Endothelial cell of umbilical vein (primary cell): ENCODE measurements at regions not wholly inside any gene's neighbourhood (a gene's known extent, or its start where the extent isn't known, plus 50 kb on each side); places are given as distances from the start of the nearest gene placed in this dataset.

Experiments
- BruUV-seq: library from RNA; stranded (reverse); fragments of 400-500 nt; replicated peaks from 2 replicates; lab custom pipeline; 2021; lab: Mats Ljungman, UMichigan
- CTCF ChIA-PET: fragments of 300-600, 350-600 bp; sonication (Branson Sonifier 250); formaldehyde crosslinking; loops from one replicate; lab custom pipeline; 2021; ENCODE audit warnings: antibody characterized with exemption, inconsistent platforms; lab: Charles Lee
- POLR2A ChIA-PET: fragments of 300-600, 350-600 bp; sonication (Branson Sonifier 250); formaldehyde crosslinking; loops from one replicate; lab custom pipeline; 2021; ENCODE audit warnings: antibody characterized with exemption, inconsistent platforms; lab: Charles Lee
- DNase-seq: peaks from one replicate; pipeline ENCODE4 v3.0.0-alpha.2; 2011; ENCODE audit warnings: low read depth, low spot score
- FAIRE-seq: peaks from 2 replicates; lab custom pipeline; 2011; peaks lifted over from hg19 to GRCh38; lab: Jason Lieb, UNC
- H2AFZ ChIP-seq: 2 replicates; pipeline ENCODE4 v1.6.0; 2012; ENCODE audit warnings: low read depth, low read length, control low read depth, inconsistent platforms
- H3K27ac ChIP-seq: 2 replicates; pipeline ENCODE4 v1.5.1; 2011; ENCODE audit warnings: low read depth, mild to moderate bottlenecking, control low read depth, low read length, moderate library complexity; ENCODE audit not compliant: insufficient read depth
- H3K27me3 ChIP-seq, 2 experiments: 2 replicates each; pipeline versions ENCODE4 v1.6.0 to v1.6.1; 2011; ENCODE audit warnings: low read length in 2 of 2, mixed read lengths in 1 of 2; ENCODE audit not compliant: control insufficient read depth in 2 of 2, insufficient read depth in 2 of 2
- H3K36me3 ChIP-seq, 2 experiments: 2 replicates in 1 of 2; 3 replicates in 1 of 2; pipeline ENCODE4 v1.5.1; 2011; ENCODE audit warnings: low read length in 2 of 2, mild to moderate bottlenecking in 1 of 2, moderate library complexity in 1 of 2; ENCODE audit not compliant: control insufficient read depth in 2 of 2, insufficient read depth in 2 of 2; ENCODE audit errors: extremely low read depth in 1 of 2
- H3K4me1 ChIP-seq: 3 replicates; pipeline ENCODE4 v1.5.1; 2011; ENCODE audit warnings: mild to moderate bottlenecking, low read length; ENCODE audit not compliant: control insufficient read depth, insufficient read depth; ENCODE audit errors: extremely low read depth
- H3K4me2 ChIP-seq: 2 replicates; pipeline ENCODE4 v1.6.1; 2011; ENCODE audit warnings: low read length, control low read depth, mixed read lengths; ENCODE audit not compliant: insufficient read depth
- H3K4me3 ChIP-seq, 3 experiments: fragments of 200-600 bp in 1 of 3; sonication (generic), shearing (Covaris generic) in 1 of 3; replicated peaks in 1 of 3; 2 replicates each; pipeline ENCODE4 v1.5.1; 2011 to 2016; ENCODE audit warnings: control low read depth in 3 of 3, low read length in 3 of 3, mild to moderate bottlenecking in 2 of 3, inconsistent platforms in 1 of 3, low read depth in 1 of 3, moderate library complexity in 1 of 3; ENCODE audit not compliant: insufficient read depth in 1 of 3
- H3K79me2 ChIP-seq: 2 replicates; pipeline ENCODE4 v1.6.0; 2012; ENCODE audit warnings: low read length, inconsistent platforms; ENCODE audit not compliant: control insufficient read depth, insufficient read depth
- H3K9ac ChIP-seq: replicated peaks from 2 replicates; pipeline ENCODE3; 2011; ENCODE audit warnings: low read length, control low read depth; ENCODE audit not compliant: insufficient read depth; ENCODE audit errors: extremely low read depth
- H3K9me1 ChIP-seq: replicated peaks from 3 replicates; pipeline ENCODE4 v1.6.0; 2011; ENCODE audit warnings: mild to moderate bottlenecking, low read length; ENCODE audit not compliant: control insufficient read depth, insufficient read depth; ENCODE audit errors: extremely low read depth
- H3K9me3 ChIP-seq: replicated peaks from 2 replicates; pipeline ENCODE4 v1.5.1; 2012; ENCODE audit warnings: low read length, inconsistent platforms; ENCODE audit not compliant: control insufficient read depth, insufficient read depth
- H4K20me1 ChIP-seq: replicated peaks from 2 replicates; pipeline ENCODE3; 2011; ENCODE audit warnings: mild to moderate bottlenecking, low read length; ENCODE audit not compliant: control insufficient read depth, insufficient read depth; ENCODE audit errors: extremely low read depth
- CTCF ChIP-seq, 2 donors: IDR thresholded peaks; 1 replicate in 1 of 2; 2 replicates in 1 of 2; pipeline ENCODE4 v1.5.1; 2011; ENCODE audit warnings: low read length in 2 of 2, mild to moderate bottlenecking in 2 of 2, moderate library complexity in 2 of 2, control low read depth in 1 of 2, inconsistent platforms in 1 of 2, low read depth in 1 of 2; ENCODE audit not compliant: insufficient read depth in 1 of 2; ENCODE audit errors: extremely low read depth in 1 of 2
- EZH2 ChIP-seq: IDR thresholded peaks from 2 replicates; pipeline ENCODE4 v1.6.1; 2012; ENCODE audit warnings: borderline replicate concordance, low read depth, mild to moderate bottlenecking, moderate library complexity, low read length, inconsistent platforms; ENCODE audit not compliant: severe bottlenecking
- FOS ChIP-seq: IDR thresholded peaks from 2 replicates; pipeline ENCODE4 v1.6.1; 2011; ENCODE audit warnings: mild to moderate bottlenecking, low read length, moderate library complexity, borderline replicate concordance; ENCODE audit not compliant: insufficient read depth
- GATA2 ChIP-seq: IDR thresholded peaks from 2 replicates; pipeline ENCODE4 v1.7.0; 2011; ENCODE audit warnings: low read depth, mild to moderate bottlenecking, moderate library complexity, mixed read lengths, low read length; ENCODE audit not compliant: insufficient read length, insufficient read depth
- JUN ChIP-seq: IDR thresholded peaks from 2 replicates; pipeline ENCODE4 v1.6.1; 2011; ENCODE audit warnings: borderline replicate concordance, low read depth; ENCODE audit not compliant: insufficient read length, insufficient read depth
- MAX ChIP-seq: IDR thresholded peaks from 2 replicates; pipeline ENCODE4 v1.6.1; 2011; ENCODE audit not compliant: insufficient read depth, insufficient read length
- MYC ChIP-seq: IDR thresholded peaks from one replicate; pipeline ENCODE4 v1.6.1; 2011; ENCODE audit warnings: mild to moderate bottlenecking, low read depth, low read length
- POLR2A ChIP-seq: IDR thresholded peaks from 2 replicates; pipeline ENCODE4 v1.6.1; 2012; ENCODE audit warnings: low read depth, mild to moderate bottlenecking, control low read depth, low read length
- POLR2AphosphoS5 ChIP-seq: IDR thresholded peaks from 2 replicates; pipeline ENCODE4 v1.6.1; 2012; ENCODE audit warnings: low read depth, mild to moderate bottlenecking, control low read depth, low read length, moderate library complexity; ENCODE audit not compliant: insufficient read depth
- dilution Hi-C: fragments of 300-500 bp; cut with MboI; formaldehyde crosslinking; loops from one replicate; pipeline ENCODE4 v1.15.0; 2019; ENCODE audit warnings: low sequenced_read_pairs; ENCODE audit not compliant: extremely low pct_ligation_motif_present
- intact Hi-C: fragments of 100-400 bp; cut with micrococcal nuclease; formaldehyde crosslinking; loops from one replicate; pipeline ENCODE4 v1.10.0; 2022

GRCh38 chr21:15644489-15644888, 85.3 kb upstream of the USP25 start:
- no peaks in the 10 kb centered on the region for H4K20me1 ChIP-seq
- no peak overlapping the region for H3K4me2 ChIP-seq
- ChIA-PET POLR2A (no interaction called here), CTCF (no interaction called here)
- BruUV-seq, result no TSS peak
- H3K36me3 ChIP-seq, result no peaks in the 10 kb centered on the region
- no peaks in the 10 kb centered on the region for H3K79me2 ChIP-seq
- dilution Hi-C loops, result no loop called here
- H3K27me3 ChIP-seq, result no peaks in the 10 kb centered on the region
- H3K4me3 ChIP-seq, result no peak overlapping the region
- H3K9me3 ChIP-seq, result no peaks in the 10 kb centered on the region
- H3K4me1 ChIP-seq, result no peaks in the 10 kb centered on the region
- intact Hi-C loops, result no loop called here
- H3K9me1 ChIP-seq, result no peaks in the 10 kb centered on the region
- H3K9ac ChIP-seq, result no peak overlapping the region
- TF ChIP-seq CTCF (IDR thresholded peaks at IDR 0.05; ENCODE audit: extremely low read depth in 1 of 2, insufficient read depth in 1 of 2, low read depth in 1 of 2, low read length in 2 of 2) (no peak), GATA2 (no peak), POLR2AphosphoS5 (no peak), POLR2A (no peak), EZH2 (no peak), JUN (no peak), MAX (no peak), MYC (no peak), FOS (no peak)
- FAIRE-seq (no peak), DNase-seq (no peak)
- no peak overlapping the region for H2AFZ ChIP-seq
- no peak overlapping the region for H3K27ac ChIP-seq
